Activated CD4-positive, alpha-beta T cell treated with anti-CD3 and anti-CD28 coated beads, Interleukin-2, amount 50 U/mL, for 4 hours (primary cell): ENCODE measurements at regions not wholly inside any gene's neighbourhood (a gene's known extent, or its start where the extent isn't known, plus 50 kb on each side); places are given as distances from the start of the nearest gene placed in this dataset.
"Not testable (repeated sequence)": the region's sequence is repeated elsewhere in the genome, so short reads cannot be mapped to it uniquely, and the experiment has no call there.

Source experiments
- DNase-seq, 2 experiments: peaks; one replicate each; pipeline ENCODE4 v3.0.0-alpha.2; 2020

GRCh38 chr12:111150921-111151840 is 217.7 kb downstream of the PHETA1 start:
- DNase-seq: no peak

GRCh38 chr12:111150360-111150759 is 218.5 kb downstream of the PHETA1 start:
- no peak for DNase-seq

- DNase-seq: no peak
These were observed 219.6 kb downstream of the PHETA1 start for GRCh38 chr12:111149299-111149698.

GRCh38 chr12:111148005-111148404 is 220.9 kb downstream of the PHETA1 start:
- DNase-seq: no peak

GRCh38 chr12:111143271-111143670 is 222.9 kb upstream of the MYL2 start:
- no peak for DNase-seq

GRCh38 chr12:111141205-111141604 is 220.8 kb upstream of the MYL2 start:
- no peak for DNase-seq

GRCh38 chr12:111138016-111138415 is 217.6 kb upstream of the MYL2 start:
- DNase-seq: no peak

GRCh38 chr12:111135293-111135832 is 215.0 kb upstream of the MYL2 start:
- no peak for DNase-seq

- no peak for DNase-seq
These were observed 210.0 kb upstream of the MYL2 start for GRCh38 chr12:111130336-111130735.

GRCh38 chr12:111129149-111129767 is 208.9 kb upstream of the MYL2 start:
- DNase-seq: no peak

GRCh38 chr12:111126331-111126730 is 206.0 kb upstream of the MYL2 start:
- DNase-seq: no peak

- DNase-seq: no peak
These were observed 203.8 kb upstream of the MYL2 start for GRCh38 chr12:111124183-111124582.

GRCh38 chr12:111123390-111123789 is 203.0 kb upstream of the MYL2 start:
- no peak for DNase-seq

GRCh38 chr12:111122458-111122878 is 202.1 kb upstream of the MYL2 start:
- no peak for DNase-seq

- DNase-seq: no peak
These were observed 201.5 kb upstream of the MYL2 start for GRCh38 chr12:111121840-111122239.

- DNase-seq: no peak
These were observed 200.2 kb upstream of the MYL2 start for GRCh38 chr12:111120578-111120977.

GRCh38 chr12:111117017-111117416 is 196.6 kb upstream of the MYL2 start:
- DNase-seq: no peak

- not testable (repeated sequence) for DNase-seq
These were observed 192.9 kb upstream of the MYL2 start for GRCh38 chr12:111113313-111113712.

- no peak for DNase-seq
These were observed 192.1 kb upstream of the MYL2 start for GRCh38 chr12:111112311-111113098.

GRCh38 chr12:111111681-111112080 is 191.3 kb upstream of the MYL2 start:
- DNase-seq: no peak

GRCh38 chr12:111110556-111110955 is 190.2 kb upstream of the MYL2 start:
- DNase-seq: no peak

GRCh38 chr12:111108726-111109125 is 188.3 kb upstream of the MYL2 start:
- DNase-seq: no peak
